SU-DHL-6 (cell line): ENCODE measurements at regions not wholly inside any gene's neighbourhood (a gene's known extent, or its start where the extent isn't known, plus 50 kb on each side); places are given as distances from the start of the nearest gene placed in this dataset.

ENCODE experiments used
- H2AFZ ChIP-seq: fragments of 200-600 bp; sonication (generic); 2 replicates; pipeline ENCODE4 v1.6.1; 2014; ENCODE audit warnings: low read depth, mild to moderate bottlenecking, moderate library complexity, mixed read lengths, antibody characterized with exemption, low read length; ENCODE audit not compliant: severe bottlenecking
- H3F3A ChIP-seq: fragments of 200-600 bp; shearing (Covaris generic); 2 replicates; pipeline ENCODE4 v1.6.0; 2016; ENCODE audit warnings: antibody characterized with exemption, mild to moderate bottlenecking; ENCODE audit not compliant: insufficient read depth
- H3K27ac ChIP-seq: fragments of 200-600 bp; sonication (generic); 2 replicates; pipeline ENCODE4 v1.5.1; 2016; ENCODE audit warnings: low read depth, mild to moderate bottlenecking, low read length, moderate library complexity, mixed read lengths
- H3K27me3 ChIP-seq: fragments of 200-600 bp; sonication (generic), shearing (Covaris generic); 2 replicates; pipeline ENCODE4 v1.6.0; 2014; ENCODE audit warnings: mild to moderate bottlenecking, low read length
- H3K36me3 ChIP-seq: fragments of 200-600 bp; sonication (generic); 2 replicates; pipeline ENCODE4 v1.6.1; 2014; ENCODE audit warnings: mild to moderate bottlenecking, low read length, mixed read lengths
- H3K4me2 ChIP-seq: fragments of 300-600, 200-600 bp; shearing (Covaris generic), sonication (generic); 2 replicates; pipeline ENCODE4 v1.6.0; 2014; ENCODE audit warnings: low read length, low read depth, mild to moderate bottlenecking; ENCODE audit not compliant: poor library complexity, severe bottlenecking
- H3K4me3 ChIP-seq: fragments of 200-600 bp; sonication (generic); 2 replicates; pipeline ENCODE4 v1.5.1; 2014; ENCODE audit warnings: antibody characterized with exemption, low read length, mild to moderate bottlenecking, mixed read lengths; ENCODE audit not compliant: insufficient read depth, poor library complexity, severe bottlenecking
- H3K79me2 ChIP-seq: fragments of 200-600 bp; sonication (generic); 2 replicates; pipeline ENCODE4 v1.6.1; 2014; ENCODE audit warnings: mild to moderate bottlenecking, low read length, moderate library complexity; ENCODE audit not compliant: insufficient read depth
- H3K9ac ChIP-seq: fragments of 200-600 bp; sonication (generic); 2 replicates; pipeline ENCODE4 v1.7.0; 2014; ENCODE audit warnings: mild to moderate bottlenecking, low read length
- H3K9me2 ChIP-seq: fragments of 200-600 bp; sonication (generic); replicated peaks from 2 replicates; pipeline ENCODE4 v1.6.1; 2014; ENCODE audit warnings: low read length; ENCODE audit not compliant: insufficient read depth
- H3K9me3 ChIP-seq: fragments of 200-600 bp; sonication (generic); 2 replicates; pipeline ENCODE4 v1.6.1; 2014; ENCODE audit warnings: low read length, mixed read lengths; ENCODE audit not compliant: insufficient read depth
- H4K20me1 ChIP-seq: fragments of 200-600 bp; sonication (generic); 2 replicates; pipeline ENCODE4 v1.6.1; 2014; ENCODE audit warnings: low read depth, mild to moderate bottlenecking, antibody characterized with exemption, low read length, moderate library complexity, mixed read lengths
- CTCF ChIP-seq: fragments of 200-600 bp; sonication (generic); IDR thresholded peaks from one replicate; pipeline ENCODE4 v1.5.1; 2017; ENCODE audit warnings: antibody characterized with exemption, mild to moderate bottlenecking, low read length, moderate library complexity; ENCODE audit not compliant: insufficient read depth, poor library complexity, severe bottlenecking
- EZH2phosphoT487 ChIP-seq: fragments of 200-600 bp; sonication (generic), shearing (Covaris generic); conservative IDR thresholded peaks from 2 replicates; pipeline ENCODE4 v1.6.1; 2018; ENCODE audit warnings: mild to moderate bottlenecking, antibody characterized with exemption, low read length, moderate library complexity, mixed read lengths

GRCh38 chr14:98334186-98334585, 937.8 kb downstream of the BCL11B start:
- Histone ChIP-seq H3K36me3 (no peaks in the 10 kb centered on the region), H4K20me1 (no peaks in the 10 kb centered on the region), H3K9me3 (no peaks in the 10 kb centered on the region), H3K4me2 (no peak overlapping the region), H3F3A (no peaks in the 10 kb centered on the region), H3K4me3 (no peak overlapping the region), H3K9me2 (no peaks in the 10 kb centered on the region), H3K79me2 (no peaks in the 10 kb centered on the region), H3K27ac (no peak overlapping the region), H3K9ac (no peak overlapping the region), H2AFZ (no peak overlapping the region), H3K27me3 (no peaks in the 10 kb centered on the region)
- TF ChIP-seq EZH2phosphoT487 (no peak), CTCF (no peak)

GRCh38 chr14:98341211-98341610, 930.8 kb downstream of the BCL11B start:
- Histone ChIP-seq H4K20me1 (no peaks in the 10 kb centered on the region), H2AFZ (no peak overlapping the region), H3F3A (no peaks in the 10 kb centered on the region), H3K9me3 (no peaks in the 10 kb centered on the region), H3K27ac (no peak overlapping the region), H3K27me3 (no peaks in the 10 kb centered on the region), H3K36me3 (no peaks in the 10 kb centered on the region), H3K9me2 (no peaks in the 10 kb centered on the region), H3K9ac (no peak overlapping the region), H3K79me2 (no peaks in the 10 kb centered on the region), H3K4me2 (no peak overlapping the region), H3K4me3 (no peak overlapping the region)
- TF ChIP-seq EZH2phosphoT487 (no peak), CTCF (no peak)

GRCh38 chr14:98345161-98345560, 926.8 kb downstream of the BCL11B start:
- TF ChIP-seq CTCF (no peak), EZH2phosphoT487 (no peak)
- H3K27ac ChIP-seq: no peak overlapping the region
- no peaks in the 10 kb centered on the region for H3K79me2 ChIP-seq
- H3K9ac ChIP-seq: no peak overlapping the region
- H3K4me2 ChIP-seq: no peak overlapping the region
- H3K9me2 ChIP-seq: no peaks in the 10 kb centered on the region
- no peaks in the 10 kb centered on the region for H3K27me3 ChIP-seq
- no peaks in the 10 kb centered on the region for H4K20me1 ChIP-seq
- H3K36me3 ChIP-seq: no peaks in the 10 kb centered on the region
- no peaks in the 10 kb centered on the region for H3K9me3 ChIP-seq
- no peak overlapping the region for H3K4me3 ChIP-seq
- no peak overlapping the region for H2AFZ ChIP-seq
- H3F3A ChIP-seq: no peaks in the 10 kb centered on the region
